NCI-H1048 (cell line): ENCODE measurements at regions not wholly inside any gene's neighbourhood (a gene's known extent, or its start where the extent isn't known, plus 50 kb on each side); places are given as distances from the start of the nearest gene placed in this dataset.

ENCODE experiments used
- DNase-seq: peaks from one replicate; lab custom pipeline; 2025; lab: John Stamatoyannopoulos, UW

DNA sequence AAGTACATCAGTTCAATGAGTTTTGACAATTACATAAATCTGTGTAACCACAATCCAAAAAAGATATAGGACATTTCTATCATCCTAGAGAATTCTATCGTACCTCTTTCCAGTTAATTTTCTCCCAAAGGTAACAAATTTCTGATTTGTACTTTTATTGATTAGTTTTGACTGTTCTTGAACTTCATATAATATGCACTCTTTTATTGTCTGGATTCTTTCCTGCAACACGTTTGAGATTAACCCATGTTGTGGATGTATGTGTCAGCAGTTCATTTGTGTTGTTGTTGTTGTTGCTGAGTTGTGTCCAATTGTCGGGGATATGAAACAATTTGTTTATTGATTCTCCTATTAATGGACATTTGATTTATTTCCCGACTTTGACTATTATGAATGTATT, 145.9 kb upstream of the WDR11 start:
- DNase-seq, result no peak

DNA sequence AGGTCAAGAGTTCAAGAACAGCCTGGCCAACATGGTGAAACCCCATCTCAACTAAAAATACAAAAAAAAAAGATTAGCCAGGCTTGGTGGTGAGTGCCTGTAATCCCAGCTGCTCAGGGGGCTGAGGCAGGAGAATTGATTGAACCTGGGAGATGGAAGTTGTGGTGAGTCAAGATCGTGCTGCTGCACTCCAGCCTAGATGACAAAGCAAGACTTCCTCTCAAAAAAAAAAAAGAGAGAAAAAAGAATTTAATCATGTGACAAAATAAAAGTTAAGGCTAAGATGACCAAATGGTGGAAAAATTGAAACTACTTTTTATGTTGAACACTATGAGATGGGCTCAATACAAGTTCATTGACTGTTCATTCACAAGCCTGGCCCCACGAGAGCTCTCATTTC, 141.1 kb upstream of the WDR11 start:
- no peak for DNase-seq

DNA sequence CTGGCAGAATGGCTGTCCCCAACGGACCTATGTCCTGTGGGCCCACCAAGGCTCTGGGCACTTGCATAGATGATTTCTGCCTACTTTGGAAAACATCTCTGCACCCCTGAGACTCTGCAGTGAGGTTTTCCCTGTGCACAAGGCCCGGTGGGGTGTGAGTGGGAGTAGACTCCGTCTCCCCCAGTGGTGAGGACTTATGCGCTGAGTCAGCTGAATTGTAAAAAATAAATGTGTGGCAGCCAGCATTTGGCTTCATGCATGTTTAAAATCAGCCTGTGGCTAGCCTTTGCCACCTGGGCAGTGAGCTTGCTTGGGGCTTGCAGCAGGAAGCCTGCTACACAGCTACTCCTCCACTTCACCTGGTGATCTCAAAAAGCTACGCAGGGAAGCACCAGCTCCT, 139.3 kb upstream of the WDR11 start:
- no peak for DNase-seq

DNA sequence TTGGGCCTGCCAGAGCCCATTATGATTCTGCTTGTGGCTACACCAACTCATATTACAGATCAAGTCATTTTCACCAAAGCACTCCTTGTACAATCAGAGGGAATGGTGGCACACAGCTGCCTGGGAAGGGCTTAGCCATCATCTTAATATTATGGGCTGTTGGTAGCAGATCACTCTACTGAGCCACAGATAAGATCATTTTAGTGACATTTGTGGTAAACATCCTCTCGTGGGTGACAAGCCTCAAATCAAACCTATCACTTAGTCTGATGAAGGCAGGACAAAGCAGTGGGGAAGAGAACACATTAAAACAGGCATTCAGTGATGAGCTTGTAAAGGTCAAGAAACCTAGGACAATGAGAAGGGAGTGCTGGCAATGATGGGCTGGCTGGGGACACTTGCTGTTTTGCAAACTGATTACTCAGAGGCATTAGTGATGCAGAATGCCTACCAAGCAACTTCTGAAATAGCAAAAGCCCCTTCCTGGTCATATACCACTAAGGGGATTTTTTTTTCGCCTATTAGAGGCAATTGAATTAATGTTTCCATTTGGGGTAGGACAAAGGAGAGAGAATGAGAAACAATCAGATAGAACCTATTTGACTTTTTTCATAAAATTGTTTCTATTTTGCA, 137.5 kb upstream of the WDR11 start:
- no peak for DNase-seq

- no peak for DNase-seq
Measured at GRCh38 chr10:120715171-120715570, 136.0 kb upstream of the WDR11 start.

DNA sequence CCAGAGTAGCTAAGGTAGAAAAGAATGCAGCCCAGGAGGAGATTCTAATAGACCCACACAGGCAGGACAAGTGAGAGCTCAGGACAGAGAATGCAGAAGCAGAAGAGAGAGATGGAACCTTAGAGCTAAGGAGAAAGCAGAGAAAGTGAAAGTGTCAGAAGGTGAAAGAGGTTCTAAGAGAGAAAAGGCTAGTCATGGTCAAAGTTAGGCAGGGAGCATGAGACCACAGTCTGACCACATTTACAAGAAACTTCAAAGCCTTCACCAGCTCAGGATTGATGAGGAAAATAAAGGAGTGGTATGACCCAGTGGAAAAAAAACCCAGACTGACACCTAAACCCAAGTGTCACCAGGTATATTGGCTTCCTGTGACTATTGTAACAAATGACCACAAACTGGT, 131.8 kb upstream of the WDR11 start:
- DNase-seq, result no peak

GRCh38 chr10:120727001-120727400, 124.2 kb upstream of the WDR11 start:
- no peak for DNase-seq

GRCh38 chr10:120729547-120729946, 121.6 kb upstream of the WDR11 start:
- DNase-seq, result no peak

GRCh38 chr10:120732067-120732466, 119.1 kb upstream of the WDR11 start:
- no peak for DNase-seq

GRCh38 chr10:120732643-120733313, 118.4 kb upstream of the WDR11 start:
- no peak for DNase-seq

GRCh38 chr10:120734483-120735078, 116.6 kb upstream of the WDR11 start:
- DNase-seq, result no peak

DNA sequence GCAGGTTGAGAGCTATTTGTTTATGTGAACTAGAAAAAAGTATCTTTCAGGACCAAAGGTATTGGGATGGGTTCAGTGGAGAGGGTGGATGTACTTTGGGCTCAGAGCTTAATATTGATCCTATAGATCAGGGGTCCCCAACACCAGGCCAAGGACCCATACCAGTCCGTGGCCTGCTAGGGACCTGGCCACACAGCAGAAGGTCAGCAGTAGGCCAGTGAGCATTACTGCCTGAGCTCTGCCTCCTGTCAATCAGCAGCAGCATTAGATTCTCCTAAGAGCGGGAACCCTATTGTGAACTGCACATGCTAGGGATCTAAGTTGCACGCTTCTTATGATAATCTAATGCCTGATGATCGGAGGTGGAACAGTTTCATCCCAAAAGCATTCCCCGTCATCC, 115.8 kb upstream of the WDR11 start:
- DNase-seq, result no peak

- peak; percentile 32 for DNase-seq
Measured at GRCh38 chr10:120735773-120736371, 115.3 kb upstream of the WDR11 start.

DNA sequence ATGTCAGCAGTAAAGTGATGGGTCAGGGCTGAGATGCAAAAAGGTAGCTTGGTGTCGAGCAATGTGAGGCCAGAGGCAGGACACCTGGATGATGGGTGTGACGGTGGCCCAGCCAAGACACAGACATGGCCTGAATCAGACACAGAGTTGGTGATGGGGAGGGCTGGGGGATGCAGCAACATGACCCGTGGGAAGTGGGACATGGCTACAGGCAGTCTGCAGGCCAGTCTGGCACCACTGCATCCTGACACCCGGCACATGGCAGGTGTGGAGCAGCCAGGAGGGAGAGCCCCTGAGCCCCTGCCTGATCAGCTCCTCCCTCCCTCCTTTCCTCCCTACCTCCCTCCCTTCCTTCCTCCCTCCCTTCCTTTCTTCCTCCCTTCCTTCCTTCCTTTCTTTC, 114.8 kb upstream of the WDR11 start:
- DNase-seq, result no peak

GRCh38 chr10:120738658-120739057, 112.5 kb upstream of the WDR11 start:
- DNase-seq, result no peak

GRCh38 chr10:120741396-120741795, 109.8 kb upstream of the WDR11 start:
- DNase-seq, result no peak

DNA sequence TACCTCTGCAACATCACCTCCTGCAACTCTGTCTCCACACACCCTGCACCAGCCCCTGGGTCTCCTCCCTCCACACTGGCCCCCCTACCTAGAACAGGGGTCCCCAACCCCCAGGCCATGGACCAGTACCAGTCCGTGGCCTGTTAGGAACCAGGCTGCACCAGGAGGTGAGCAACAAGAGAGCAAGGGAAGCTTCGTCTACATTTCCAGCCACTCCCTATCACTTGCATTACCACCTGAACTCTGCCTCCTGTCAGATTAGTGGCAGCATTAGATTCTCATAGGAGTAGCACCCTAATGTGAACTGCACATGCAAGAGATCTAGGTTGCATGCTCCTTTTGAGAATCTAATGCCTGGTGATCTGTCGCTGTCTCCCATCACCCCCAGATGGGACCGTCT, 108.8 kb upstream of the WDR11 start:
- no peak for DNase-seq

DNA sequence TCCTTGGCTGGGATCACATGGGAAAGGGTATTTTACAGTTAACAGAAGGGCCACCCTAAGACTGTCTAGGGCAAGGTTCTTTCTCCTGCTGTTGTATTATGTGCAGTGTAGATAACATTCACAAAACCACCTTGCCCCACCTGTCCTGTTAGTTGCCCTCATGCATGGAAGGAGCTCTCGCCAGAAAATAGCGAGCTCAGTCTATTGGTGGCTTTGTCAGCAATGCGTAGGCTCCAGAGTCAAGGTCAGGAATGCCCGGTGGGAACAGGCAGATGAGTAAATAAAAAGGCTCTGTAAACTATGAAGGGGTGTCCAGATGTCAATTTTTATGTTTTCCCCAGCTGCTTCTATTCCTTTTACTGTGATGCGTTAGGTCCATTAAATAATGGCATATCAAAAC, 107.1 kb upstream of the WDR11 start:
- DNase-seq, result no peak

DNA sequence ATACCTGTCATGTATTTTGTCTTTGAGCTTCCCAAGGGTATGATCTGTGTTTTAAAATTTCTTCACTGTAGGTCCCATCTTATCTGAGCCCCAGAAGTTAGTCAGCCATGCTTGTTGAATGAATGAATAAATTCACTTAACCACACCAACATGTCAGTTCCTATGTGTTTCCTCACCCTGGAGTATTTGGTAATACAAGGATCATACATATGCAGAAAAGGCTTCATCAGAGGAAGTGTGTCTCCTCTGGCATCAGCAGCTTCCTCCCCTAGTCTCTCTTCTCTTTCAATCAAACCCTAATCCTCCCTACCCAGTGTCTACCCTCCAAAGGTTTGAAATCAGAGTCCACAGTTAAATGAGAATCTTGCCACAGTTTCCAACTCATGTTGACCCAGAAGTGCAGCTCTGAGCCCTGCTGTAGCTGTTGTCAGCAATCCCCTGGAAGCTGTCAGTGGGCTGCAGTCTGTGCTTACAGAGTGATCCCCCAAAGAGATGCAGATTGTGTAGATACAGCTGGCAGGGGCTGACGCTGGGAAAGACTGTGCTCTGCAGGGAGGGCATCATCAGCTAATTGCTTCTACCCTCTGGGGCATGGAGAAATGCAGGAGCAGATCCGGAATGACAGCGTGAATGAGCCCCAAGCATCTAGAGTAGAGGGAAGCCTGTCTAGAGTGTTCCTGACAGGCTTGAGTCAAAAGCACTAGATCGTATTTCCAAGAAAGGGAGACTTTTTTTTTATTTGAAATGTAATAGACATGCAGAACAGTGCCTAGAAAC, 105.0 kb upstream of the WDR11 start:
- DNase-seq, result no peak

- DNase-seq, result no peak
Measured at GRCh38 chr10:120748519-120748918, 102.6 kb upstream of the WDR11 start.

DNA sequence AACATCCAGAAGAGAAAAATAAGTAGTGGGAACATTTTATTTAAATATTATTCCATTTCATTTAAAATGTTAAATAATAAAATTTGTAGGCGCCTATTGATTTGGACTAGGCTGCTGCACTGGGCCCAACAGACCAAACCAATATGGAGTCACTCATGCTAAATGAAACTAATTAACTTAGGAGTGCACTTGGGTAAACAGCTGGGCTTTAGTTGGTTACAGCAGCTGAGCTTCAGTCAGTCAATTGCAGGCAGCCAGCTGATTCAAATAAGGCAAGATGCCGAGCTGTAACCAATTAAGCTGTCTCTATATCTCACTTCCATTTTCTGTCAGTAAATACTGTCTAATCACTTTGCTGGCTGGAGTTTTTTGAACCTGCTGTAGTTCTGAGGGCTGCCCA, 102.1 kb upstream of the WDR11 start:
- DNase-seq, result no peak

DNA sequence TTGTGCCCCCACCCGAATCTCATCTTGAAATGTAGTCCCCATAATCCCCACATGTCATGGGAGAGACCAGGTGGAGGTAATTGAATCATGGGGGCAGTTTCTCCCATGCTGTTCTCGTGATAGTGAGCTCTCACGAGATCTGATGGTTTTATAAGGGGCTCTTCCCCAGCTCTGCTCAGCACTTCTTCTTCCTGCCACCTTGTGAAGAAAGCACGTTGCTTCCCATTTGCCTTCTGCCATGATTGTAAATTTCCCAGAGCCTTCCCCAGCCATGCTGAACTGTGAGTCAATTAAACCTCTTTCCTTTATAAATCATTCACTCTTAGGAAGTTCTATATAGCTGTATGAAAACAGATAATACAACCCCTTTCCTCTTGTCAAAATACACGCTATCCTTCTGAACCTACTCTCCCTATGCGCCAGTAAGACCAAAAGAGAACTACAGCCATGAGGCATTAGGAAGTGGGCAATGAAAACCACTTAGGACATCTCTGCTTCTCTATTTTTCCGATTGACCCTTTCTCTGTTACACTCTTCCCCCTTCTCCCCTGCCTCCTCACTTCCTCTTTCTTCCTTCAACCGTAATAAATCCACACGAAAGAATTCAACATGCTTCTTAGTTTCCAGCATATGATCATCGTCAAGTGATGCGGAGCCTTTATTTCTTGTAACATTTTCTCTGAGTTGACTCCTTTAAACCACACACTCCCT, 101.2 kb upstream of the WDR11 start:
- DNase-seq, result no peak
